Neural cell (in vitro differentiated cells): ENCODE measurements at regions not wholly inside any gene's neighbourhood (a gene's known extent, or its start where the extent isn't known, plus 50 kb on each side); places are given as distances from the start of the nearest gene placed in this dataset.

ENCODE experiments used
- EP300 ChIP-seq: fragments of 450-650 bp; conservative IDR thresholded peaks from 2 replicates; pipeline ENCODE4 v1.6.1; 2014; ENCODE audit warnings: antibody characterized with exemption, mild to moderate bottlenecking, moderate library complexity; ENCODE audit not compliant: poor library complexity, severe bottlenecking
- EZH2 ChIP-seq: fragments of 200-600, 300-800 bp; shearing (Covaris generic), sonication (generic); IDR thresholded peaks from 2 replicates; pipeline ENCODE4 v1.6.1; 2014; ENCODE audit warnings: antibody characterized with exemption, low read length, borderline replicate concordance, mild to moderate bottlenecking; ENCODE audit not compliant: insufficient read depth, poor library complexity, severe bottlenecking
- POLR2AphosphoS5 ChIP-seq: IDR thresholded peaks from 2 replicates; pipeline ENCODE4 v1.6.1; 2012
- TAF1 ChIP-seq: IDR thresholded peaks from 2 replicates; pipeline ENCODE4 v1.6.1; 2012; ENCODE audit warnings: low read depth
- TF ChIP-seq, protein P1 (sequence below): fragments of 450-650 bp; IDR thresholded peaks from 2 replicates; pipeline ENCODE4 v1.5.1; 2014; ENCODE audit warnings: antibody characterized with exemption, mild to moderate bottlenecking, moderate library complexity; ENCODE audit not compliant: poor library complexity, severe bottlenecking

- TF ChIP-seq, protein P1, sequence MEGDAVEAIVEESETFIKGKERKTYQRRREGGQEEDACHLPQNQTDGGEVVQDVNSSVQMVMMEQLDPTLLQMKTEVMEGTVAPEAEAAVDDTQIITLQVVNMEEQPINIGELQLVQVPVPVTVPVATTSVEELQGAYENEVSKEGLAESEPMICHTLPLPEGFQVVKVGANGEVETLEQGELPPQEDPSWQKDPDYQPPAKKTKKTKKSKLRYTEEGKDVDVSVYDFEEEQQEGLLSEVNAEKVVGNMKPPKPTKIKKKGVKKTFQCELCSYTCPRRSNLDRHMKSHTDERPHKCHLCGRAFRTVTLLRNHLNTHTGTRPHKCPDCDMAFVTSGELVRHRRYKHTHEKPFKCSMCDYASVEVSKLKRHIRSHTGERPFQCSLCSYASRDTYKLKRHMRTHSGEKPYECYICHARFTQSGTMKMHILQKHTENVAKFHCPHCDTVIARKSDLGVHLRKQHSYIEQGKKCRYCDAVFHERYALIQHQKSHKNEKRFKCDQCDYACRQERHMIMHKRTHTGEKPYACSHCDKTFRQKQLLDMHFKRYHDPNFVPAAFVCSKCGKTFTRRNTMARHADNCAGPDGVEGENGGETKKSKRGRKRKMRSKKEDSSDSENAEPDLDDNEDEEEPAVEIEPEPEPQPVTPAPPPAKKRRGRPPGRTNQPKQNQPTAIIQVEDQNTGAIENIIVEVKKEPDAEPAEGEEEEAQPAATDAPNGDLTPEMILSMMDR, result no peak
- no peak for TF ChIP-seq POLR2AphosphoS5
- no peak for TF ChIP-seq EZH2
- TF ChIP-seq TAF1, result no peak
- no peak for TF ChIP-seq EP300
Observed at GRCh38 chr21:15567191-15567590, 162.6 kb upstream of the USP25 start.
